Ishikawa (cell line): ENCODE measurements at regions not wholly inside any gene's neighbourhood (a gene's known extent, or its start where the extent isn't known, plus 50 kb on each side); places are given as distances from the start of the nearest gene placed in this dataset.

ENCODE experiments used
- CEBPB ChIP-seq: IDR thresholded peaks from 2 replicates; pipeline ENCODE4 v1.6.1; 2012
- CREB1 ChIP-seq: IDR thresholded peaks from 2 replicates; pipeline ENCODE4 v1.6.1; 2012; ENCODE audit warnings: low read depth
- EGR1 ChIP-seq: IDR thresholded peaks from 2 replicates; pipeline ENCODE4 v1.6.1; 2012
- EP300 ChIP-seq: IDR thresholded peaks from 2 replicates; pipeline ENCODE4 v1.6.1; 2012; ENCODE audit warnings: borderline replicate concordance
- RAD21 ChIP-seq: IDR thresholded peaks from 2 replicates; pipeline ENCODE4 v1.6.1; 2012; ENCODE audit warnings: low read depth
- REST ChIP-seq: IDR thresholded peaks from 2 replicates; pipeline ENCODE4 v1.6.1; 2012; ENCODE audit warnings: low read depth, mild to moderate bottlenecking
- TAF1 ChIP-seq: IDR thresholded peaks from 2 replicates; pipeline ENCODE4 v1.6.1; 2012; ENCODE audit warnings: low read depth, mild to moderate bottlenecking
- TEAD4 ChIP-seq: IDR thresholded peaks from 2 replicates; pipeline ENCODE4 v1.6.1; 2012
- YY1 ChIP-seq: IDR thresholded peaks from 2 replicates; pipeline ENCODE4 v1.6.1; 2012; ENCODE audit warnings: low read depth
- TF ChIP-seq, protein P1 (sequence below): IDR thresholded peaks from 2 replicates; pipeline ENCODE4 v1.6.1; 2012
- TF ChIP-seq, protein P2 (sequence below): IDR thresholded peaks from 2 replicates; pipeline ENCODE4 v1.6.1; 2012

DNA sequence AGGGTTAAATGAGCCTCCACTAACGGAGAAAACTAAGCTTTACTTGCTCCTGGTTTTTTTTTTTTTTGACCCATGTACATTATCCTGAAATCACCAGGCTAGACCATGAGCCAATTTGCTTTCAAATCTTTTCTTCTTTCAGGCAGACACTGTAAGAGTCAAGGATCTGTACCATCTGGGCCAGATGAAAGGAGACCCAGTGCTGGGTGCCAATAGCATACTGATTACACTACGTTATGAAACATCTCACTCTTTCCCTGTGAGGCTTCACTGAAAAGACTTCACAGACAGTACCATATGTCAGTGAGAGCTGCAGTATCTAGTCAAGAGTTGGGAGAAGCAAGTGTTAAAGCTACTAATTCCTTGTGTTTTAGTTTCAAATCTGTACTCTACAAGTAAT is 161.2 kb upstream of the PTPRD start:
- TF ChIP-seq REST (no peak), EP300 (no peak), RAD21 (no peak), CREB1 (no peak), TAF1 (no peak), YY1 (no peak), EGR1 (no peak), CEBPB (no peak), TEAD4 (no peak)
- TF ChIP-seq, protein P1, sequence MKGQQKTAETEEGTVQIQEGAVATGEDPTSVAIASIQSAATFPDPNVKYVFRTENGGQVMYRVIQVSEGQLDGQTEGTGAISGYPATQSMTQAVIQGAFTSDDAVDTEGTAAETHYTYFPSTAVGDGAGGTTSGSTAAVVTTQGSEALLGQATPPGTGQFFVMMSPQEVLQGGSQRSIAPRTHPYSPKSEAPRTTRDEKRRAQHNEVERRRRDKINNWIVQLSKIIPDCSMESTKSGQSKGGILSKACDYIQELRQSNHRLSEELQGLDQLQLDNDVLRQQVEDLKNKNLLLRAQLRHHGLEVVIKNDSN: no peak
- TF ChIP-seq, protein P2, sequence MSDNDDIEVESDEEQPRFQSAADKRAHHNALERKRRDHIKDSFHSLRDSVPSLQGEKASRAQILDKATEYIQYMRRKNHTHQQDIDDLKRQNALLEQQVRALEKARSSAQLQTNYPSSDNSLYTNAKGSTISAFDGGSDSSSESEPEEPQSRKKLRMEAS: no peak
